HepG2 (cell line): ENCODE measurements at regions not wholly inside any gene's neighbourhood (a gene's known extent, or its start where the extent isn't known, plus 50 kb on each side); places are given as distances from the start of the nearest gene placed in this dataset.

Experiments
- ATAC-seq: fragments of 200-7000 bp; cut with Tn5 transposase; 3 replicates; pipeline ENCODE4 v1.9.1; 2020; ENCODE audit warnings: mild to moderate bottlenecking, moderate library complexity
- BruUV-seq: library from RNA; stranded (reverse); fragments of 400-500 nt; replicated peaks from 2 replicates; lab custom pipeline; 2021; lab: Mats Ljungman, UMichigan
- CTCF ChIA-PET: fragments of 300-600 bp; formaldehyde crosslinking; extraction: SDS; loops from one replicate; lab custom pipeline; 2021; ENCODE audit warnings: low total read pairs, inconsistent platforms, low intra/inter-chr PET ratio; lab: Yijun Ruan, JAX
- POLR2A ChIA-PET: fragments of 350-600 bp; sonication (Branson Sonifier 250); formaldehyde crosslinking; loops from one replicate; lab custom pipeline; 2020; ENCODE audit warnings: antibody characterized with exemption, inconsistent platforms; lab: Yijun Ruan, JAX
- DNase-seq: peaks from one replicate; pipeline ENCODE4 v3.0.0-alpha.2; 2015; ENCODE audit warnings: low spot score
- FAIRE-seq: peaks from 3 replicates; lab custom pipeline; 2011; peaks lifted over from hg19 to GRCh38; lab: Jason Lieb, UNC
- H2AFZ ChIP-seq: one replicate; pipeline ENCODE4 v1.6.1; 2011; ENCODE audit warnings: low read length, inconsistent platforms
- H3K27ac ChIP-seq: fragments of 300-600 bp; 3 replicates; pipeline ENCODE4 v1.8.0; 2011; ENCODE audit warnings: mixed run types, mild to moderate bottlenecking, mixed read lengths, low read length, inconsistent platforms; ENCODE audit not compliant: insufficient read depth; ENCODE audit errors: extremely low read length
- H3K27me3 ChIP-seq, 2 experiments: fragments of 200-600 bp in 1 of 2; 2 replicates in 1 of 2; 3 replicates in 1 of 2; pipeline versions ENCODE4 v1.6.0 to v1.8.0; 2011; ENCODE audit warnings: low read length in 2 of 2, mild to moderate bottlenecking in 2 of 2, moderate library complexity in 2 of 2, inconsistent platforms in 1 of 2; ENCODE audit not compliant: insufficient read depth in 2 of 2, control insufficient read depth in 1 of 2
- H3K36me3 ChIP-seq, 2 experiments: fragments of 200-600 bp in 1 of 2; replicated peaks in 1 of 2; 2 replicates in 1 of 2; 3 replicates in 1 of 2; pipeline versions ENCODE4 v1.5.1 to v1.8.0; 2011; ENCODE audit warnings: low read length in 2 of 2, inconsistent platforms in 1 of 2; ENCODE audit not compliant: insufficient read depth in 2 of 2, control insufficient read depth in 1 of 2
- H3K4me1 ChIP-seq: 2 replicates; pipeline ENCODE4 v1.5.1; 2012; ENCODE audit warnings: low read length, inconsistent platforms; ENCODE audit not compliant: insufficient read depth
- H3K4me2 ChIP-seq: 2 replicates; pipeline ENCODE4 v1.6.0; 2011; ENCODE audit warnings: low read depth, low read length, inconsistent platforms
- H3K4me3 ChIP-seq, 3 experiments: fragments of 200-600 bp in 1 of 3; sonication (generic), shearing (Covaris generic) in 1 of 3; replicated peaks in 1 of 3; 2 replicates each; pipeline ENCODE4 v1.5.1; 2011 to 2016; ENCODE audit warnings: low read length in 3 of 3, inconsistent platforms in 2 of 3, low read depth in 2 of 3, mild to moderate bottlenecking in 2 of 3, control low read depth in 1 of 3, mixed read lengths in 1 of 3; ENCODE audit not compliant: insufficient read depth in 1 of 3
- H3K79me2 ChIP-seq: one replicate; pipeline ENCODE4 v1.6.1; 2011; ENCODE audit warnings: low read length, inconsistent platforms; ENCODE audit not compliant: insufficient read depth
- H3K9ac ChIP-seq: 2 replicates; pipeline ENCODE4 v1.6.0; 2011; ENCODE audit warnings: mild to moderate bottlenecking, low read depth, low read length, inconsistent platforms; ENCODE audit not compliant: insufficient read depth
- H3K9me3 ChIP-seq: 2 replicates; pipeline ENCODE4 v1.5.1; 2012; ENCODE audit warnings: mild to moderate bottlenecking, low read length
- H4K20me1 ChIP-seq: 2 replicates; pipeline ENCODE4 v1.6.0; 2011; ENCODE audit warnings: inconsistent platforms, mild to moderate bottlenecking, low read length, moderate library complexity; ENCODE audit not compliant: insufficient read depth
- NFKBIZ ChIP-seq: IDR thresholded peaks from 2 replicates; pipeline ENCODE4 v1.6.1; 2018; ENCODE audit warnings: missing genetic modification reagents, missing compliant biosample characterization
- WGBS: methylation state at CpG from one replicate; pipeline ENCODE4 v1.1.6; 2017; ENCODE audit warnings: low lambda C conversion rate; 5-methylcytosine and 5-hydroxymethylcytosine counted together
- in situ Hi-C: cut with HindIII; loops from 2 replicates; pipeline ENCODE4 v1.10.0; 2017; ENCODE audit warnings: low pct_unique_long_range_greater_than_20kb; ENCODE audit not compliant: extremely low pct_ligation_motif_present
- intact Hi-C: fragments of 100-400 bp; cut with micrococcal nuclease; formaldehyde crosslinking; loops from one replicate; pipeline ENCODE4 v1.10.0; 2022; ENCODE audit not compliant: unreplicated experiment
- TF ChIP-seq, protein P1 (sequence below), 2 experiments: sonication (generic) in 1 of 2; formaldehyde crosslinking in 1 of 2; IDR thresholded peaks; 2 replicates each; pipeline versions ENCODE4 v1.4.0 to v1.6.1; 2016 to 2020; ENCODE audit warnings: borderline replicate concordance in 1 of 2, low read depth in 1 of 2, mild to moderate bottlenecking in 1 of 2, missing genetic modification reagents in 1 of 2
- TF ChIP-seq, protein P2 (sequence below): sonication (generic); formaldehyde crosslinking; IDR thresholded peaks from 2 replicates; pipeline ENCODE4 v1.8.1; 2023; ENCODE audit warnings: missing genetic modification reagents, mild to moderate bottlenecking, borderline replicate concordance

DNA sequence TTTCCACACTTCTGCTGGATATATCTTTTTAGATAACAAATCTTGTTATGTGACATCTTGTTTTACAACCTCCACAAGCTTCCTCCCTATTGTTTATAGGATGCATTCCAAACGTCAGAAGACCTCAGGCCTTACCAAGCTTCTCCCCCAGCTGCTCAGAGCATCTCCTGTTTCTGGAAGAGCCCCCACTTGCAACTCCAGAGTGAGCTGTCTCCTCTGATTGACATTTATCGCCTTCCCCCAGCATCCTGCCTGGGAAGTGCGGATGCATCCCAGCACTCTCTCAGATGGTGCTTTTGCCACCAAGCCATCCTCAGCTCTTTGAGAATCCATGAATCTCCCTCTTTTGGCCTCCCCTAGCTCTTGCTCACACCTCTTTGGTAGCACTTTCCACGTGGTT, 123.5 kb downstream of the LRRC70 start (continued):
- TF ChIP-seq, protein P1, sequence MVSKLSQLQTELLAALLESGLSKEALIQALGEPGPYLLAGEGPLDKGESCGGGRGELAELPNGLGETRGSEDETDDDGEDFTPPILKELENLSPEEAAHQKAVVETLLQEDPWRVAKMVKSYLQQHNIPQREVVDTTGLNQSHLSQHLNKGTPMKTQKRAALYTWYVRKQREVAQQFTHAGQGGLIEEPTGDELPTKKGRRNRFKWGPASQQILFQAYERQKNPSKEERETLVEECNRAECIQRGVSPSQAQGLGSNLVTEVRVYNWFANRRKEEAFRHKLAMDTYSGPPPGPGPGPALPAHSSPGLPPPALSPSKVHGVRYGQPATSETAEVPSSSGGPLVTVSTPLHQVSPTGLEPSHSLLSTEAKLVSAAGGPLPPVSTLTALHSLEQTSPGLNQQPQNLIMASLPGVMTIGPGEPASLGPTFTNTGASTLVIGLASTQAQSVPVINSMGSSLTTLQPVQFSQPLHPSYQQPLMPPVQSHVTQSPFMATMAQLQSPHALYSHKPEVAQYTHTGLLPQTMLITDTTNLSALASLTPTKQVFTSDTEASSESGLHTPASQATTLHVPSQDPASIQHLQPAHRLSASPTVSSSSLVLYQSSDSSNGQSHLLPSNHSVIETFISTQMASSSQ (IDR thresholded peaks at IDR 0.05; ENCODE audit: low read depth): no peak
- TF ChIP-seq, protein P1 (CRISPR knock-in tag; IDR thresholded peaks at IDR 0.05; ENCODE audit: borderline replicate concordance): no peak

DNA sequence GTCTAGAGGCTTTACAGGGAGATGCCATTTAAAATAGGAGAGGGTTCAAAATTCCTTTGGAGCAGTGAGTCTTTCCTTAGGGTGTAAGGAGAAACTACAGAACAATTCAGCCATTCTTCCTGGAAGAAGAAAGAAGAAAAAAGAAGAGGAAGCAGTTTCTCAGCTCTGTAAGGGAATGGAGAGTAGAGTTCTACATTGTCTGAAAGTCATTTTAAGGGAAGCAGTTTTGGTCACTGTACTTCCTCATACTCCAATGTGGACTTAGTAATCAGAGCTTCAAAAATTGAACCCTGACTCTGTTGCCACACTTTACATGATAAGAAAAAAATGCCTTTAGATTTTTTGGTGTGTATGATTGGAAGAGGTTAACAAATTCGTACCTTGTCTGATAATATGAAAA, 122.4 kb downstream of the LRRC70 start:
- Histone ChIP-seq H3K27ac (no peak overlapping the region), H3K4me3 (no peak overlapping the region), H3K4me2 (no peak overlapping the region), H3K9ac (no peak overlapping the region), H3K4me1 (no peaks in the 10 kb centered on the region; the same call in 1 of the 2 replicates), H3K27me3 (no peaks in the 10 kb centered on the region; a peak in 1 of 5 replicates), H3K79me2 (no peaks in the 10 kb centered on the region), H4K20me1 (no peaks in the 10 kb centered on the region), H2AFZ (no peak overlapping the region), H3K9me3 (no peaks in the 10 kb centered on the region), H3K36me3 (no peaks in the 10 kb centered on the region)
- no peak for DNase-seq
- POLR2A ChIA-PET: no interaction called here
- CTCF ChIA-PET: no interaction called here
- in situ Hi-C loops (no loop called here), intact Hi-C loops (no loop called here)
- no peak for ATAC-seq
- FAIRE-seq: no peak
- BruUV-seq: no TSS peak
- WGBS: 0% methylated on average over 1 of the region's 1 CpG
- no peak for TF ChIP-seq NFKBIZ (CRISPR knock-in tag)
- TF ChIP-seq, protein P2, sequence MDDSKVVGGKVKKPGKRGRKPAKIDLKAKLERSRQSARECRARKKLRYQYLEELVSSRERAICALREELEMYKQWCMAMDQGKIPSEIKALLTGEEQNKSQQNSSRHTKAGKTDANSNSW (CRISPR knock-in tag): no peak
